ENCODE measurements at regions not wholly inside any gene's neighbourhood (a gene's known extent, or its start where the extent isn't known, plus 50 kb on each side); places are given as distances from the start of the nearest gene placed in this dataset.
"Not testable (repeated sequence)": the region's sequence is repeated elsewhere in the genome, so short reads cannot be mapped to it uniquely, and the experiment has no call there.

- no peaks in the 10 kb centered on the region for H3K9me3 ChIP-seq (ENCODE audit: low read length)
- no peaks in the 10 kb centered on the region for H3K27me3 ChIP-seq (ENCODE audit: control insufficient read depth in 1 of 2, insufficient read depth in 2 of 2, low read length in 2 of 2)
- no peaks in the 10 kb centered on the region for H3K4me1 ChIP-seq (ENCODE audit: insufficient read depth, low read length)
- H3K4me3 ChIP-seq (ENCODE audit: low read depth in 1 of 2, low read length in 2 of 2): no peak overlapping the region
- no peaks in the 10 kb centered on the region for H3K36me3 ChIP-seq (ENCODE audit: insufficient read depth, low read length)
- H3K9ac ChIP-seq (ENCODE audit: low read length): no peak overlapping the region
- H3K27ac ChIP-seq (ENCODE audit: low read depth, low read length): no peak overlapping the region
Measured at GRCh38 chr1:196160066-196160795, 448.0 kb downstream of the KCNT2 start.

GRCh38 chr1:196155586-196155985 is 452.7 kb downstream of the KCNT2 start:
- Histone ChIP-seq H3K27me3 (ENCODE audit: control insufficient read depth in 1 of 2, insufficient read depth in 2 of 2, low read length in 2 of 2) (no peaks in the 10 kb centered on the region), H3K27ac (ENCODE audit: low read depth, low read length) (no peak overlapping the region), H3K9ac (ENCODE audit: low read length) (no peak overlapping the region), H3K4me3 (ENCODE audit: low read depth in 1 of 2, low read length in 2 of 2) (no peak overlapping the region), H3K9me3 (ENCODE audit: low read length) (no peaks in the 10 kb centered on the region), H3K36me3 (ENCODE audit: insufficient read depth, low read length) (no peaks in the 10 kb centered on the region), H3K4me1 (ENCODE audit: insufficient read depth, low read length) (no peaks in the 10 kb centered on the region)

- Histone ChIP-seq H3K9ac (ENCODE audit: low read length) (no peak overlapping the region), H3K36me3 (ENCODE audit: insufficient read depth, low read length) (no peaks in the 10 kb centered on the region), H3K9me3 (ENCODE audit: low read length) (no peaks in the 10 kb centered on the region), H3K4me1 (ENCODE audit: insufficient read depth, low read length) (no peaks in the 10 kb centered on the region), H3K4me3 (ENCODE audit: low read depth in 1 of 2, low read length in 2 of 2) (no peak overlapping the region), H3K27me3 (ENCODE audit: control insufficient read depth in 1 of 2, insufficient read depth in 2 of 2, low read length in 2 of 2) (no peaks in the 10 kb centered on the region), H3K27ac (ENCODE audit: low read depth, low read length) (no peak overlapping the region)
Measured at GRCh38 chr1:196152975-196153374, 455.3 kb downstream of the KCNT2 start.

GRCh38 chr1:196152086-196152485 is 456.2 kb downstream of the KCNT2 start:
- Histone ChIP-seq H3K36me3 (ENCODE audit: insufficient read depth, low read length) (no peaks in the 10 kb centered on the region), H3K27ac (ENCODE audit: low read depth, low read length) (no peak overlapping the region), H3K9me3 (ENCODE audit: low read length) (no peaks in the 10 kb centered on the region), H3K4me1 (ENCODE audit: insufficient read depth, low read length) (no peaks in the 10 kb centered on the region), H3K4me3 (ENCODE audit: low read depth in 1 of 2, low read length in 2 of 2) (no peak overlapping the region), H3K27me3 (ENCODE audit: control insufficient read depth in 1 of 2, insufficient read depth in 2 of 2, low read length in 2 of 2) (no peaks in the 10 kb centered on the region), H3K9ac (ENCODE audit: low read length) (no peak overlapping the region)

- no peaks in the 10 kb centered on the region for H3K36me3 ChIP-seq (ENCODE audit: insufficient read depth, low read length)
- no peak overlapping the region for H3K27ac ChIP-seq (ENCODE audit: low read depth, low read length)
- H3K9me3 ChIP-seq (ENCODE audit: low read length): no peaks in the 10 kb centered on the region
- H3K4me1 ChIP-seq (ENCODE audit: insufficient read depth, low read length): no peaks in the 10 kb centered on the region
- no peak overlapping the region for H3K4me3 ChIP-seq (ENCODE audit: low read depth in 1 of 2, low read length in 2 of 2)
- H3K27me3 ChIP-seq (ENCODE audit: control insufficient read depth in 1 of 2, insufficient read depth in 2 of 2, low read length in 2 of 2): no peaks in the 10 kb centered on the region
- no peak overlapping the region for H3K9ac ChIP-seq (ENCODE audit: low read length)
Measured at GRCh38 chr1:196148367-196148970, 459.8 kb downstream of the KCNT2 start.

- Histone ChIP-seq H3K27ac (ENCODE audit: low read depth, low read length) (no peak overlapping the region), H3K9me3 (ENCODE audit: low read length) (no peaks in the 10 kb centered on the region), H3K4me3 (ENCODE audit: low read depth in 1 of 2, low read length in 2 of 2) (no peak overlapping the region), H3K27me3 (ENCODE audit: control insufficient read depth in 1 of 2, insufficient read depth in 2 of 2, low read length in 2 of 2) (no peaks in the 10 kb centered on the region), H3K4me1 (ENCODE audit: insufficient read depth, low read length) (no peaks in the 10 kb centered on the region), H3K9ac (ENCODE audit: low read length) (no peak overlapping the region), H3K36me3 (ENCODE audit: insufficient read depth, low read length) (no peaks in the 10 kb centered on the region)
Measured at GRCh38 chr1:196147530-196147929, 460.7 kb downstream of the KCNT2 start.

- not testable (repeated sequence) for H3K4me3 ChIP-seq (ENCODE audit: low read depth in 1 of 2, low read length in 2 of 2); H3K27ac ChIP-seq (ENCODE audit: low read depth, low read length); H3K9me3 ChIP-seq (ENCODE audit: low read length); H3K36me3 ChIP-seq (ENCODE audit: insufficient read depth, low read length); H3K27me3 ChIP-seq (ENCODE audit: control insufficient read depth in 1 of 2, insufficient read depth in 2 of 2, low read length in 2 of 2); H3K4me1 ChIP-seq (ENCODE audit: insufficient read depth, low read length); H3K9ac ChIP-seq (ENCODE audit: low read length)
Measured at GRCh38 chr1:196145151-196145550, 463.1 kb downstream of the KCNT2 start.

- no peaks in the 10 kb centered on the region for H3K9me3 ChIP-seq (ENCODE audit: low read length)
- H3K4me3 ChIP-seq (ENCODE audit: low read depth in 1 of 2, low read length in 2 of 2): no peak overlapping the region
- no peaks in the 10 kb centered on the region for H3K27me3 ChIP-seq (ENCODE audit: control insufficient read depth in 1 of 2, insufficient read depth in 2 of 2, low read length in 2 of 2)
- H3K36me3 ChIP-seq (ENCODE audit: insufficient read depth, low read length): no peaks in the 10 kb centered on the region
- no peak overlapping the region for H3K9ac ChIP-seq (ENCODE audit: low read length)
- H3K27ac ChIP-seq (ENCODE audit: low read depth, low read length): no peak overlapping the region
- H3K4me1 ChIP-seq (ENCODE audit: insufficient read depth, low read length): no peaks in the 10 kb centered on the region
Measured at GRCh38 chr1:196144588-196144987, 463.7 kb downstream of the KCNT2 start.

GRCh38 chr1:196143602-196144342 is 464.5 kb downstream of the KCNT2 start:
- Histone ChIP-seq H3K27ac (ENCODE audit: low read depth, low read length) (no peak overlapping the region), H3K27me3 (ENCODE audit: control insufficient read depth in 1 of 2, insufficient read depth in 2 of 2, low read length in 2 of 2) (no peaks in the 10 kb centered on the region), H3K9ac (ENCODE audit: low read length) (no peak overlapping the region), H3K4me3 (ENCODE audit: low read depth in 1 of 2, low read length in 2 of 2) (no peak overlapping the region), H3K4me1 (ENCODE audit: insufficient read depth, low read length) (no peaks in the 10 kb centered on the region), H3K9me3 (ENCODE audit: low read length) (no peaks in the 10 kb centered on the region), H3K36me3 (ENCODE audit: insufficient read depth, low read length) (no peaks in the 10 kb centered on the region)

GRCh38 chr1:196142111-196142640 is 466.1 kb downstream of the KCNT2 start:
- Histone ChIP-seq H3K4me3 (ENCODE audit: low read depth in 1 of 2, low read length in 2 of 2) (no peak overlapping the region), H3K36me3 (ENCODE audit: insufficient read depth, low read length) (no peaks in the 10 kb centered on the region), H3K4me1 (ENCODE audit: insufficient read depth, low read length) (no peaks in the 10 kb centered on the region), H3K27me3 (ENCODE audit: control insufficient read depth in 1 of 2, insufficient read depth in 2 of 2, low read length in 2 of 2) (no peaks in the 10 kb centered on the region), H3K9me3 (ENCODE audit: low read length) (no peaks in the 10 kb centered on the region), H3K27ac (ENCODE audit: low read depth, low read length) (no peak overlapping the region), H3K9ac (ENCODE audit: low read length) (no peak overlapping the region)

- Histone ChIP-seq H3K4me1 (ENCODE audit: insufficient read depth, low read length) (no peaks in the 10 kb centered on the region), H3K27me3 (ENCODE audit: control insufficient read depth in 1 of 2, insufficient read depth in 2 of 2, low read length in 2 of 2) (no peaks in the 10 kb centered on the region), H3K4me3 (ENCODE audit: low read depth in 1 of 2, low read length in 2 of 2) (no peak overlapping the region), H3K9ac (ENCODE audit: low read length) (no peak overlapping the region), H3K27ac (ENCODE audit: low read depth, low read length) (no peak overlapping the region), H3K9me3 (ENCODE audit: low read length) (no peaks in the 10 kb centered on the region), H3K36me3 (ENCODE audit: insufficient read depth, low read length) (no peaks in the 10 kb centered on the region)
Measured at GRCh38 chr1:196136396-196136795, 471.8 kb downstream of the KCNT2 start.

Measured in muscle layer of colon (tissue), 2 donors.